BLaER1 treated with 17β-estradiol and CSF1 and Interleukin-3, amounts not matched to agents 10 nM and 100 nM (cell line): ENCODE measurements at regions not wholly inside any gene's neighbourhood (a gene's known extent, or its start where the extent isn't known, plus 50 kb on each side); places are given as distances from the start of the nearest gene placed in this dataset.

Experiments used
- H3K27ac ChIP-seq, 11 experiments: shearing (Covaris generic); formaldehyde crosslinking; 2 replicates each; pipeline ENCODE4 v1.8.1; 2022
- H3K27me3 ChIP-seq, 11 experiments: shearing (Covaris generic); formaldehyde crosslinking; 2 replicates each; pipeline ENCODE4 v1.8.1; 2022
- H3K36me3 ChIP-seq, 11 experiments: shearing (Covaris generic); formaldehyde crosslinking; 2 replicates each; pipeline ENCODE4 v1.8.1; 2022
- H3K4me1 ChIP-seq, 10 experiments: shearing (Covaris generic); formaldehyde crosslinking; 2 replicates each; pipeline ENCODE4 v1.8.1; 2022
- H3K4me2 ChIP-seq, 11 experiments: shearing (Covaris generic); formaldehyde crosslinking; 2 replicates each; pipeline ENCODE4 v1.8.1; 2022
- H3K4me3 ChIP-seq, 10 experiments: shearing (Covaris generic); formaldehyde crosslinking; 2 replicates each; pipeline ENCODE4 v1.8.1; 2022
- H3K9ac ChIP-seq, 11 experiments: shearing (Covaris generic); formaldehyde crosslinking; 2 replicates each; pipeline ENCODE4 v1.8.1; 2022
- H3K9me3 ChIP-seq, 11 experiments: shearing (Covaris generic); formaldehyde crosslinking; replicated peaks in 1 of 11; 2 replicates each; pipeline ENCODE4 v1.8.1; 2022
- H4K20me1 ChIP-seq, 11 experiments: shearing (Covaris generic); formaldehyde crosslinking; 2 replicates each; pipeline ENCODE4 v1.8.1; 2022
- Cebpa-rat ChIP-seq, 11 experiments: shearing (Covaris generic); IDR thresholded peaks; 2 replicates each; pipeline ENCODE4 v1.8.1; 2022

DNA sequence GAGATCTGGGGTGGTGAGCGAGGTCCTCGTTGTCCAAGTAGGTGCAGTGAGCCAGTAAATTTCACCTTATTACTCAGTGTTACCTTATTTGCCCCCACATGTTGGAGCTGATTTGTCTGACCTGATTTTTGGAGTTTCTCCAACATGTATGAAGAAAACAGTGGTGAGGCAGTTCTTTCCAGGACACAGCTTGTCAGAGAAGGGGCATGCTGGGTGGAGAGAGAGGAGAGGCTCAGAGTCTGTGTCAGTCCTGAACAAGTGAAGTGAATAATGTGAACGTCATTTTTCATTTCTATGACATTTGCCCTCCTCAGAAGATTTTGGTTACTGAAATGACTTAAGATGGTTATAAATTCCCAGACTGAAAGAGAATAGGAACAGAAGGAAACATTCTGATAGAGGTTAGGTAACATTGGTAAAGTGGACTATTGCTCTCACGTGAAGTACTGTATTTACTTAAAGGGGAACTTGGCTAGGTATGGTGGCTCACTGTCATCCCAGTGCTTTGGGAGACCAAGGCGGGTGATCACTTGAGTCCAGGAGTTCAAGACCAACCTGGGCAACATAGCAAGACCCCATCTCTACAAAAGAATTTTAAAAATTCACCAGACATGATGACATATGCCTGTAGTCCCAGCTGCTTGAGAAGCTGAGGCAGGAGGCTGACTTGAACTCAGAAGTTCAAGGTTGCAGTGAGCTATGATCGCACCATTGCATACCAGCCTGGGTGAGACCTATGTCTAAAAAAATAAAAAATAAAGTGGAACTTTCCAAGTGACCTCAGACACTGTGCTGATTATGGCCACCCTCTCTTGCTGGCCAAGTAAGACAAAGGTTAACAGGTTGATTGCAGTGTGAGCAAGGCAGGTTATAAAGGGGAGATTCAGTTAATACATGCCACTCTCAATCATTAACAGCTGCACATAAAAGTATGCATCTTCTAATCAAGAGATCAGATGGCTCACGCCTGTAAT is 184.3 kb downstream of the EDN1 start:
- Histone ChIP-seq H3K27me3 (no peaks in the 10 kb centered on the region), H3K4me3 (no peak overlapping the region), H3K36me3 (no peaks in the 10 kb centered on the region), H3K4me1 (peaks cover 0 to 8% (median 2%) of the 10 kb centered on the region in 10 experiments; a peak in 4 of 20 replicates), H3K9me3 (no peaks in the 10 kb centered on the region), H3K9ac (no peak overlapping the region), H3K4me2 (no peak overlapping the region), H3K27ac (no peak overlapping the region), H4K20me1 (no peaks in the 10 kb centered on the region)
- no peak for TF ChIP-seq Cebpa-rat (IDR thresholded peaks at IDR 0.05)

DNA sequence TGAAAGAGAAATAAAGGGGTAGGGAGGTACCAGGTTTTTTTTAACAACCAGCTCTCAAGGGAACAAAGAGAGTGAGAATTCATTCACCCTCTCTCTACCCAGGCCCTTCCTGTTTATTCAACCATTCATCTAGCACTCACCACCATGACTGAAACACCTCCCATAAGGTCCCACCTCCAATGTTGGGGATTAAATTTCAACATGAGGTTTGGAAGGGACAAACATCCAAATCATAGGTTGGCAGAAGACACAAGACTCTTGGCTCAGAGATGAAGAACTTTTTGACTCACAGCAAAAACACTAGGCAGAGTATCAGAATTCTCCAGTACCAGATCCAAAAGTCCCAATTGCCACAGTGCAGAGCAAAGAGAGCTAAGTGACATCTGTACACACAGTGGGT is 186.3 kb downstream of the EDN1 start:
- no peak overlapping the region for H3K4me3 ChIP-seq
- no peaks in the 10 kb centered on the region for H3K36me3 ChIP-seq
- no peaks in the 10 kb centered on the region for H4K20me1 ChIP-seq
- H3K9ac ChIP-seq: no peak overlapping the region
- H3K4me2 ChIP-seq: peak overlapping the region in 1 of 11 experiments; percentile 45; a peak in 2 of 22 replicates
- no peak overlapping the region for H3K27ac ChIP-seq
- H3K27me3 ChIP-seq: no peaks in the 10 kb centered on the region
- no peak for TF ChIP-seq Cebpa-rat (IDR thresholded peaks at IDR 0.05)
- H3K9me3 ChIP-seq: no peaks in the 10 kb centered on the region
- peaks cover 0 to 8% (median 2%) of the 10 kb centered on the region in 10 experiments; a peak in 4 of 20 replicates for H3K4me1 ChIP-seq

DNA sequence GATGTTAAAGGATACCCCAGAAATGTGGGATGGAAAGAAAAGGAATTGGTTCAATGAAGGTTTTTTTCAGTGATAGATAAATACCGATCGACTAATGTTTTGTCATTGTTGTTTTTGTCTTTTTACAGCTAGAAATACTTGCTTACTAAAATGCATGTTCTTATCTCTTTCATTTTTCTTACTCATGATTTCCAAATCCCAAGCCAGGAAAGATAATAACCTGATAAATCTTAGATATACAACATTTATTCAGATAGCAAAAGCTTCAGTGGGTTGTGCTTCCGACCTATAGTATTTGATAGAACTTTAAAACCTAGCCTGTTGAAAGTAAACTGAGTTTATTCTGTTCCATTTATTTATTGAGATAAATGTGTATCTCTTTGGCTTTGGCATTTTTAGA is 187.5 kb downstream of the EDN1 start:
- Histone ChIP-seq H3K9ac (no peak overlapping the region), H3K4me3 (no peak overlapping the region), H3K4me2 (no peak overlapping the region), H3K4me1 (peaks cover 0 to 8% (median 2%) of the 10 kb centered on the region in 10 experiments; a peak in 4 of 20 replicates), H3K9me3 (no peaks in the 10 kb centered on the region), H4K20me1 (no peaks in the 10 kb centered on the region), H3K36me3 (no peaks in the 10 kb centered on the region), H3K27ac (no peak overlapping the region), H3K27me3 (no peaks in the 10 kb centered on the region)
- no peak for TF ChIP-seq Cebpa-rat (IDR thresholded peaks at IDR 0.05)

DNA sequence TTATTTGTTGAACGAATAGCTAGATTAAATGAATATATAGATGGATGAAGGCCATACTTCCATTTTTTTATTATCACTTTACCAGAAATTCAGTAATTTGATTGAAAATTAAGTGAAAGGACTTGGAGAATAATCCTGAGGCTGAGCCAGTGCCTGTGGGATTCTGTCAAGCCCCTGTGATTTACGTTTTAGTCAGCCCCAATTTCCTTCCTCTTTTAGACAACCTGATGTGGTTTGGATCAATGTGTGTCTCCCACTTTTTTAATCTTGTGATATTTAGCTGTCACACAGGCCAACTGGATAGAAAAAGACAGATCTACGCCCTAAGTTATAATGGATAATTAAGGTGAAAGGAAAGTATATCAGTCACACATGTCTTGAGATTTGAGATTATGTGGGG is 188.8 kb downstream of the EDN1 start:
- H3K27me3 ChIP-seq: no peaks in the 10 kb centered on the region
- TF ChIP-seq Cebpa-rat (IDR thresholded peaks at IDR 0.05): no peak
- H3K36me3 ChIP-seq: no peaks in the 10 kb centered on the region
- H3K4me2 ChIP-seq: no peak overlapping the region
- H3K9me3 ChIP-seq: no peaks in the 10 kb centered on the region
- H4K20me1 ChIP-seq: no peaks in the 10 kb centered on the region
- H3K9ac ChIP-seq: no peak overlapping the region
- no peak overlapping the region for H3K27ac ChIP-seq
- no peak overlapping the region for H3K4me3 ChIP-seq
- H3K4me1 ChIP-seq: peaks cover 0 to 16% (median 5%) of the 10 kb centered on the region in 10 experiments; a peak in 8 of 20 replicates

DNA sequence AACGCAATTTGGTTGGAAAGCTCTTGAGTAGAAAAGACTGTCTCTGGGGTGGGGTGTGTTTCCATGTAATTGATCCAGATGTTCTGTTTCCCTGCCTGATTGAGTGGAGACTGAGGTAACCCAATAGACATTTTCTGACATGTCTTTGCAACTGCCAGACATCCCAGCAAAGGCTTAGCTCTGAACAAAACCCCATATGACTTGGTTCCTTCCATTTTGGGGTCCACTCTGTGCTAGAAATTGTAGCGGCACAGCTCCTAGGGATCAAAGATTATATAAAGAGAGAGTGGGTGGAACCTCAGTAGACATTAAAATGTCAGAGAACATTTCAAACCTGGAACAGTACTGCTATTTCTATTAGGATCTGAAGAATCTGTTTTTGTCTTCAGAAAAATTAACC is 189.3 kb downstream of the EDN1 start:
- no peaks in the 10 kb centered on the region for H3K9me3 ChIP-seq
- H3K4me1 ChIP-seq: peaks cover 0 to 17% (median 5%) of the 10 kb centered on the region in 10 experiments; a peak in 8 of 20 replicates
- no peak overlapping the region for H3K9ac ChIP-seq
- H3K27me3 ChIP-seq: no peaks in the 10 kb centered on the region
- H3K36me3 ChIP-seq: no peaks in the 10 kb centered on the region
- H3K4me3 ChIP-seq: no peak overlapping the region
- H4K20me1 ChIP-seq: no peaks in the 10 kb centered on the region
- no peak for TF ChIP-seq Cebpa-rat (IDR thresholded peaks at IDR 0.05)
- H3K27ac ChIP-seq: no peak overlapping the region
- H3K4me2 ChIP-seq: no peak overlapping the region

DNA sequence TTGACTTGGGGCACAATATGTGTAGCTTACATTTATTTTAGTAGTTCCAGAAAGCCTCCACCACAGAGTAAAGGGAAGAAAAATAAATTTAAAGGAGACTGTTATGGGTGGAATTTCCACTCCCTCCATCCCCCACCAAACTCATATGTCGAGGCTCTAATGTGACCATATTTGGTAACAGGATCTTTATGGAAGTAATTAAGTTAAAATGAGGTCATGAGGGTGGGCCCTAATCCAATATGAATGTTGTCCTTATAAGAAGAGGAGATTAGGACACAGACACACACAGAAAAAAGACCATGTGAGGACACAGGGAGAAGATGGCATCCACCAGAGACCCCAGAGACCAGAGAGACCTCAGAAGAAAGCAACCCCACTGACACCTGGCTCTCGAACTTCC is 189.7 kb downstream of the EDN1 start:
- Histone ChIP-seq H3K4me3 (no peak overlapping the region), H3K27ac (no peak overlapping the region), H4K20me1 (no peaks in the 10 kb centered on the region), H3K27me3 (no peaks in the 10 kb centered on the region), H3K9me3 (no peaks in the 10 kb centered on the region; a peak in 1 of 22 replicates), H3K4me2 (no peak overlapping the region), H3K4me1 (peaks cover 0 to 17% (median 5%) of the 10 kb centered on the region in 10 experiments; a peak in 8 of 20 replicates), H3K9ac (no peak overlapping the region), H3K36me3 (no peaks in the 10 kb centered on the region)
- TF ChIP-seq Cebpa-rat (IDR thresholded peaks at IDR 0.05): no peak

DNA sequence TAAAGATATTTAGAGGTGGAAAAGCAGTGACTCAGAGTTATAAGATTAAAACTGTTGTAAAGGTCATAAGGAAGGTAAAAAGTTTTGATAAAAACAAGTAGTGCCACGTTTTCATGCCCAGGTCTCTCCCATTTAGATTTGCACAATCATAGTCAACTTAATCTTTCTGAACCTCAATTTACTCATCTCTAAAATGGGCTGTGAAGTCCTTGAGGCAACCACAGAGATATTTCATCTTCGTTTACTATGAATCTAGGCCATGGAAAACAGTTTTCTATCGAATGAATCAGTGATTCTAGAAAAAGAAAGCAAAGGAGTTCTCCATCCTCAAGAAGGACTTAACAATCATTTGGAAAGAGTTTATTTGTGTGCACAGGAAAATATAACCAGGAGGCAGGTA is 190.2 kb downstream of the EDN1 start:
- Histone ChIP-seq H3K4me1 (peaks cover 0 to 17% (median 5%) of the 10 kb centered on the region in 10 experiments; a peak in 8 of 20 replicates), H3K4me3 (no peak overlapping the region), H3K27me3 (no peaks in the 10 kb centered on the region), H3K27ac (no peak overlapping the region), H3K4me2 (no peak overlapping the region), H3K9ac (no peak overlapping the region), H3K9me3 (no peaks in the 10 kb centered on the region; a peak in 1 of 22 replicates), H4K20me1 (no peaks in the 10 kb centered on the region), H3K36me3 (no peaks in the 10 kb centered on the region)
- no peak for TF ChIP-seq Cebpa-rat (IDR thresholded peaks at IDR 0.05)

DNA sequence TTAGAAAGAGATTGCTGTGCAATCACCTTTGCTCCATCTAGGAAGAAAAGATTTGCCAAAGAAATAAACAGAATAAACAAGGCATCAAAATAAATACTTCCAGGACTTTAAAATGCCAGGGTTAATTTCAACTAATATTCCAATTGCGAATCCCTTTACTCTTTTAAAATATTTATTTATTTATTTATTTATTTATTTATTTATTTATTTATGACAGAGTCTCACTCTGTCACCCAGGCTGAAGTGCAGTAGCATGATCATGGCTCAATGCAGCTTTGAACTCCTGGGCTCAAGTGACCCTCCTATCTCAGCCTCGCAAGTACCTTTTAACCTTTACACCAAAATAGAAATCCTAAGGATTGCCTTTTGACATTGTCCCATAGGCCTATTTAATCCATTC is 191.1 kb downstream of the EDN1 start:
- no peak overlapping the region for H3K9ac ChIP-seq
- H4K20me1 ChIP-seq: no peaks in the 10 kb centered on the region
- H3K4me3 ChIP-seq: no peak overlapping the region

DNA sequence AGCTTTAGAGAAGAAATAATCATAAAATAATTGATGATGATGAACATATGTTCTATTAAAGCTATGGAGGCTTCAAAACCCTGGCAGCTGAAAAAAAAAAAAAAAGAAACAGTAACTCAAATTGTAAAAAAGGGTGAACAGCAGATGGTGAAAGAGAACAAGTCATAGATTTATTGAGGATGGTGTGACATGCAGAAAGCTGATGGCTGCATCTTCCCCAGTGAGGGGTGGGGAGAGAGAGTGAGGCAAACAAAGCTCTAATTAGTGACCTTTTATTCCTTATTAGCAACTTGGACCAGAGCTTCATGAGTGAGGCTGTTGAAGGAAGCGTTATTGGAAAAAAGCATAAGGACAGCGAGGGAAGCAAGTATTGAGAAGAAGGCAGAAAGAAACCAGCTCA is 191.7 kb downstream of the EDN1 start:
- H3K27me3 ChIP-seq: no peaks in the 10 kb centered on the region
- H3K36me3 ChIP-seq: no peaks in the 10 kb centered on the region
- no peaks in the 10 kb centered on the region for H4K20me1 ChIP-seq
- no peak overlapping the region for H3K4me3 ChIP-seq
- H3K4me1 ChIP-seq: peaks cover 0 to 17% (median 0%) of the 10 kb centered on the region in 10 experiments; a peak in 6 of 20 replicates
- no peak for TF ChIP-seq Cebpa-rat (IDR thresholded peaks at IDR 0.05)
- H3K27ac ChIP-seq: no peak overlapping the region
- H3K9me3 ChIP-seq: no peaks in the 10 kb centered on the region; a peak in 1 of 22 replicates
- no peak overlapping the region for H3K4me2 ChIP-seq
- no peak overlapping the region for H3K9ac ChIP-seq

More for the DNA sequence above, 191.1 kb downstream of the EDN1 start:
- H3K4me1 ChIP-seq: peaks cover 0 to 17% (median 3%) of the 10 kb centered on the region in 10 experiments; a peak in 8 of 20 replicates
- no peak for TF ChIP-seq Cebpa-rat (IDR thresholded peaks at IDR 0.05)
- no peak overlapping the region for H3K4me2 ChIP-seq
- no peaks in the 10 kb centered on the region for H3K36me3 ChIP-seq
- no peaks in the 10 kb centered on the region for H3K27me3 ChIP-seq
- no peaks in the 10 kb centered on the region; a peak in 1 of 22 replicates for H3K9me3 ChIP-seq
- no peak overlapping the region for H3K27ac ChIP-seq
